Karpas-422 (cell line): ENCODE measurements at regions not wholly inside any gene's neighbourhood (a gene's known extent, or its start where the extent isn't known, plus 50 kb on each side); places are given as distances from the start of the nearest gene placed in this dataset.

ENCODE experiments used
- DNase-seq: peaks from one replicate; pipeline ENCODE4 v3.0.0-alpha.2; 2015
- H2AFZ ChIP-seq: fragments of 200-600 bp; sonication (generic); 2 replicates; pipeline ENCODE4 v1.6.1; 2014; ENCODE audit warnings: antibody characterized with exemption, low read length, mixed read lengths
- H3K27ac ChIP-seq: fragments of 200-600 bp; sonication (generic); 2 replicates; pipeline ENCODE4 v1.5.1; 2014; ENCODE audit warnings: mild to moderate bottlenecking, low read length, moderate library complexity
- H3K27me3 ChIP-seq: fragments of 200-600 bp; sonication (generic); 2 replicates; pipeline ENCODE4 v1.6.1; 2014; ENCODE audit warnings: low read length, mixed read lengths
- H3K36me3 ChIP-seq: fragments of 200-600 bp; sonication (generic); 2 replicates; pipeline ENCODE4 v1.6.1; 2014; ENCODE audit warnings: low read length, mixed read lengths; ENCODE audit not compliant: insufficient read depth
- H3K4me1 ChIP-seq: fragments of 200-600 bp; sonication (generic); 2 replicates; pipeline ENCODE4 v1.6.1; 2014; ENCODE audit warnings: mild to moderate bottlenecking, low read length, mixed read lengths
- H3K4me2 ChIP-seq: fragments of 200-600 bp; sonication (generic); 2 replicates; pipeline ENCODE4 v1.6.1; 2014; ENCODE audit warnings: low read length, low read depth, mild to moderate bottlenecking; ENCODE audit not compliant: poor library complexity, severe bottlenecking
- H3K4me3 ChIP-seq: fragments of 200-600 bp; sonication (generic); 2 replicates; pipeline ENCODE4 v1.5.1; 2014; ENCODE audit warnings: mild to moderate bottlenecking, antibody characterized with exemption, low read length, mixed read lengths
- H3K79me2 ChIP-seq: fragments of 200-600 bp; sonication (generic); 2 replicates; pipeline ENCODE4 v1.6.1; 2014; ENCODE audit warnings: mild to moderate bottlenecking, low read length, mixed read lengths
- H3K9ac ChIP-seq: fragments of 200-600 bp; sonication (generic); 2 replicates; pipeline ENCODE4 v1.6.0; 2014; ENCODE audit warnings: low read length
- H3K9me2 ChIP-seq: fragments of 200-600 bp; sonication (generic), shearing (Covaris generic); replicated peaks from 2 replicates; pipeline ENCODE4 v1.6.0; 2014; ENCODE audit warnings: mild to moderate bottlenecking, low read length, moderate library complexity; ENCODE audit not compliant: insufficient read depth
- H3K9me3 ChIP-seq: fragments of 300-700, 200-600 bp; sonication (generic); 2 replicates; pipeline ENCODE4 v1.6.1; 2014; ENCODE audit warnings: low read length, mixed read lengths
- H4K20me1 ChIP-seq: fragments of 200-600 bp; sonication (generic); 2 replicates; pipeline ENCODE4 v1.6.1; 2014; ENCODE audit warnings: mild to moderate bottlenecking, antibody characterized with exemption, low read length, low read depth; ENCODE audit not compliant: insufficient read depth

DNA sequence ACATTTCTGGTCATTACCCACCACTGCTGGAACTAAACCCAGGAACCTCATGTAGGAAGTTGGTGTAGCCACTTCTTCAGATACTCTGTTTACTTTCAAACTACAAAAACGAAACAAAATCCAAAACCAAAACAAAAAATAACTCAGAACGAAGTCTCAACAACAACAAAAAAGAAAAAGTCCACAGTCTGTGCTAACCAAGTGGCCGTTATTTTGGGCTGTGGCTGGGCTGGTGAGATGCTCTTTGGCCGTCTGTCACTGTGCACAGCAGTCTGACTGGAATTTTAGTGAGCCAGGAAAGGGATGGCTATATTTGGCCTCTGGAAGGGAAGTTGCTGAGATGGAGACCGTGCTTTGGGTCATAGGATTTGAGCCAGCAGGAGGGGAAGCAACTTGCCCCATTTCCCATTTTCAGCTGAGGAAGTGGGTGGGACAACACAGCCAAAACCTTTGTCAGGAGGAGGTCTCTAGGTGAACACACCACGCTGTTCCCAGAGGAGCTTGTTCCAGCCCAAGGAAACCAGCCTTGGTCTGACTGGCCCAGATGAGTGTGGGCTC is 334.1 kb downstream of the ZSWIM6 start:
- H3K4me2 ChIP-seq: no peak overlapping the region
- no peaks in the 10 kb centered on the region for H3K36me3 ChIP-seq
- H3K9me2 ChIP-seq: no peaks in the 10 kb centered on the region
- no peaks in the 10 kb centered on the region for H3K27me3 ChIP-seq
- no peaks in the 10 kb centered on the region for H3K4me1 ChIP-seq
- H4K20me1 ChIP-seq: no peaks in the 10 kb centered on the region
- H3K9ac ChIP-seq: no peak overlapping the region
- H3K27ac ChIP-seq: no peak overlapping the region
- H3K9me3 ChIP-seq: no peaks in the 10 kb centered on the region
- H2AFZ ChIP-seq: no peak overlapping the region
- no peak overlapping the region for H3K4me3 ChIP-seq
- no peaks in the 10 kb centered on the region for H3K79me2 ChIP-seq
- no peak for DNase-seq

- no peaks in the 10 kb centered on the region for H3K79me2 ChIP-seq
- DNase-seq: no peak
- no peaks in the 10 kb centered on the region for H3K9me3 ChIP-seq
- H4K20me1 ChIP-seq: no peaks in the 10 kb centered on the region
- no peak overlapping the region for H3K9ac ChIP-seq
- H3K4me3 ChIP-seq: no peak overlapping the region
- no peaks in the 10 kb centered on the region for H3K36me3 ChIP-seq
- H3K4me2 ChIP-seq: no peak overlapping the region
- H3K27me3 ChIP-seq: no peaks in the 10 kb centered on the region
- no peak overlapping the region for H2AFZ ChIP-seq
- no peak overlapping the region for H3K27ac ChIP-seq
- H3K4me1 ChIP-seq: no peaks in the 10 kb centered on the region
- no peaks in the 10 kb centered on the region for H3K9me2 ChIP-seq
Observed at GRCh38 chr5:61667525-61668218, 335.6 kb downstream of the ZSWIM6 start.

- H3K4me2 ChIP-seq: no peak overlapping the region
- no peak overlapping the region for H3K9ac ChIP-seq
- no peaks in the 10 kb centered on the region for H3K9me2 ChIP-seq
- no peak for DNase-seq
- no peak overlapping the region for H3K4me3 ChIP-seq
- no peaks in the 10 kb centered on the region for H3K4me1 ChIP-seq
- no peaks in the 10 kb centered on the region for H3K79me2 ChIP-seq
- H3K36me3 ChIP-seq: no peaks in the 10 kb centered on the region
- no peaks in the 10 kb centered on the region for H4K20me1 ChIP-seq
- no peaks in the 10 kb centered on the region for H3K9me3 ChIP-seq
- H2AFZ ChIP-seq: no peak overlapping the region
- no peaks in the 10 kb centered on the region for H3K27me3 ChIP-seq
- H3K27ac ChIP-seq: no peak overlapping the region
Observed at GRCh38 chr5:61669531-61669930, 337.5 kb downstream of the ZSWIM6 start.

- no peaks in the 10 kb centered on the region for H4K20me1 ChIP-seq
- H2AFZ ChIP-seq: no peak overlapping the region
- H3K9ac ChIP-seq: no peak overlapping the region
- no peak overlapping the region for H3K27ac ChIP-seq
- no peaks in the 10 kb centered on the region for H3K9me3 ChIP-seq
- no peaks in the 10 kb centered on the region for H3K36me3 ChIP-seq
- no peaks in the 10 kb centered on the region for H3K4me1 ChIP-seq
- no peak overlapping the region for H3K4me3 ChIP-seq
- no peaks in the 10 kb centered on the region for H3K79me2 ChIP-seq
- no peak overlapping the region for H3K4me2 ChIP-seq
- no peaks in the 10 kb centered on the region for H3K9me2 ChIP-seq
- DNase-seq: no peak
- H3K27me3 ChIP-seq: no peaks in the 10 kb centered on the region
Observed at GRCh38 chr5:61670941-61671340, 338.9 kb downstream of the ZSWIM6 start.

DNA sequence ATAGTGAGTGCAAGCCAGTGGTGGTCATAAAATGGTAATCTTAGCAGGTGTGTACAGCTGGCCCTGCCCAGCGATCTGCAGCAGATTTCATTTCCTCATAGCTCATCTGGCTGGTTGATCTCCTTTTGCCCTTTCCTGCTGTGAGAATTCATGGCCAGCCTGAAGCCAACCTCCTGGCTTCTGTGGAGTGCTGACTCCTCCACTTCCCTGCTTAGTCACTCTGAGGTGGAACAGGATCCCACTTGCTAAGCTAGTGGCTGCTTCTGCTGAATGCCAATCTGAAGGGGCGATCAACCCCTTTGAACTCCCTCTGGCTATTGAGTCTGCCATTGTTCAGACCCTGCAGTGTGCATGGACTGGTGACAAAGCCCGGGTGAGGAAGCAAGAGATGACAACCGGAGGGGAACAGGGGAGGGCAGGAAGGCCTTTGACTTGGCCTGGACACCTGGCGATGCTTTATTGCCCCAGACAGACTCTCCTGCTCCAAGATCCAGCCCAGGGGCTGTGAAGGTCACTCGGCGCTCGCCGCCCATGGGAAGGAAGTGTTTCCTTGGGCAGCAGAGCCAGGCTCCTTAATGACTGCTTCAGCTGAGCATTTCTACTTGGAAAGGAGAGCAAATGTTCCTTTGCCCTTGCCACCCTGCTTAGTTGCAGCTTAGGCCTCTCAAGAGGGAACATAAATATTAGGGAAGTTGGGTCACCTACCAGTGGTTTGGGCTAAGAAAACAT is 341.1 kb downstream of the ZSWIM6 start:
- Histone ChIP-seq H3K4me3 (no peak overlapping the region), H3K36me3 (no peaks in the 10 kb centered on the region), H3K9ac (no peak overlapping the region), H3K79me2 (no peaks in the 10 kb centered on the region), H3K27ac (no peak overlapping the region), H3K4me2 (no peak overlapping the region), H3K9me3 (no peaks in the 10 kb centered on the region), H3K27me3 (no peaks in the 10 kb centered on the region), H3K4me1 (no peaks in the 10 kb centered on the region), H3K9me2 (no peaks in the 10 kb centered on the region), H2AFZ (no peak overlapping the region), H4K20me1 (no peaks in the 10 kb centered on the region)
- no peak for DNase-seq

DNA sequence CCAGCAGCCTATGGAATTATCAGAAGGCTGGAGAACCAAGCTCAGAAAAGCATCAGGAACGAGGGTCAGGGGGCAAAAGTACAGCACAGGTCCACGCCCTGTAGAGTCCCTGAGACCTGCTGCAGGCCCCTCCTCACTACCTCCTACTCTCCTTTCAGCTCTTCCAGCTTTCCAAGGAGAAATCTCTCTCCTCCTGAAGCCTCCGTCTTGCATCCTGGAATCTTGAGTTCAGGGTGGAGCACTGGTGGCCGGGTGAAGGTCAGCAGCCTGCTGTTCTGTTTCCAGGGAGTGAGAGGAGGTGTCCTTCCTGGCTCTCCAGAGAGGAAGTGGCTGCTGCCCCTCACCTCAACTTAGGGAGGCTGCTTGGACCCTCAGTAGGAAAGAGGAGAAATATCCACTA is 342.3 kb downstream of the ZSWIM6 start:
- H3K27ac ChIP-seq: no peak overlapping the region
- H4K20me1 ChIP-seq: no peaks in the 10 kb centered on the region
- no peak overlapping the region for H3K9ac ChIP-seq
- no peaks in the 10 kb centered on the region for H3K36me3 ChIP-seq
- DNase-seq: no peak
- no peaks in the 10 kb centered on the region for H3K27me3 ChIP-seq
- no peak overlapping the region for H2AFZ ChIP-seq
- H3K9me3 ChIP-seq: no peaks in the 10 kb centered on the region
- H3K4me1 ChIP-seq: no peaks in the 10 kb centered on the region
- no peaks in the 10 kb centered on the region for H3K79me2 ChIP-seq
- H3K9me2 ChIP-seq: no peaks in the 10 kb centered on the region
- no peak overlapping the region for H3K4me3 ChIP-seq
- no peak overlapping the region for H3K4me2 ChIP-seq

DNA sequence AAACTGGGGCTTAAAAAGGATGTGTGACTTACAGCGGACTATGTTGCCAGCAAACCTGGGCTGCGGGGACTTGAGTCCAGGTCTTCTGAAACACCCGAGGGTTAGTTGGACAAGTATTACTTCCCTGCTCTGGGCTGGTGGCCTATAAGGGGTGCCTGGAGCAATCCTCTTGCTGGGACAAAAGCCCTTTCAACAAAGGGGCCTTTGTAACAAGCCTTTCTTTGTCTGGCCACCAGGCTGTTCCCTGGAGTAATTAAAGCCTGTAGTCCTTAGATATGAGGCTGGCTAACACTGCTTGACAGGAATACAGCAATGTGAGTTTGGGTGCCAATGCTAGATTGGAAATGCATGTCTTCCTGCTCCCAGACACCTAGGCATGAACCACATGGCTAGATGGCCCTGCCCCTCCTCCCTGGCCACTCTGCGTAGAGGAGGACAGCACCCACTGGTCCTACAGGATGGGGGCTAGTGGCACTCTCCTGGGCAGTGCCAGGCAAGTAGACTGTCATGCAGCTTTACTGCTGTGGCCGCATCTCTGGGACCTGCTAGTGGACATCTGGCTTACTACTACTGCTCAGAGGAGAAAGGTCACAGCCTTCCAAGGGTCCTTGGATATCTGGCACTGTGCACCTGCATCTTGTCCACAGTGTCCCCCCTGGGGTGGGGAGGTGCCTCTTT is 343.1 kb downstream of the ZSWIM6 start:
- DNase-seq: no peak
- Histone ChIP-seq H3K27me3 (no peaks in the 10 kb centered on the region), H3K9ac (no peak overlapping the region), H3K4me3 (no peak overlapping the region), H3K4me1 (no peaks in the 10 kb centered on the region), H3K9me2 (no peaks in the 10 kb centered on the region), H3K27ac (no peak overlapping the region), H4K20me1 (no peaks in the 10 kb centered on the region), H3K9me3 (no peaks in the 10 kb centered on the region), H2AFZ (no peak overlapping the region), H3K36me3 (no peaks in the 10 kb centered on the region), H3K4me2 (no peak overlapping the region), H3K79me2 (no peaks in the 10 kb centered on the region)

- H2AFZ ChIP-seq: no peak overlapping the region
- no peak overlapping the region for H3K4me3 ChIP-seq
- H3K9me3 ChIP-seq: no peaks in the 10 kb centered on the region
- no peaks in the 10 kb centered on the region for H3K27me3 ChIP-seq
- H4K20me1 ChIP-seq: no peaks in the 10 kb centered on the region
- H3K79me2 ChIP-seq: no peaks in the 10 kb centered on the region
- H3K36me3 ChIP-seq: no peaks in the 10 kb centered on the region
- DNase-seq: no peak
- H3K9me2 ChIP-seq: no peaks in the 10 kb centered on the region
- no peak overlapping the region for H3K9ac ChIP-seq
- H3K27ac ChIP-seq: no peak overlapping the region
- H3K4me2 ChIP-seq: no peak overlapping the region
- H3K4me1 ChIP-seq: no peaks in the 10 kb centered on the region
Observed at GRCh38 chr5:61677220-61677619, 345.2 kb downstream of the ZSWIM6 start.
